Embryonic facial prominence (tissue), 1 donor: ENCODE measurements at regions not wholly inside any gene's neighbourhood (a gene's known extent, or its start where the extent isn't known, plus 50 kb on each side); places are given as distances from the start of the nearest gene placed in this dataset.
"Not testable (repeated sequence)": the region's sequence is repeated elsewhere in the genome, so short reads cannot be mapped to it uniquely, and the experiment has no call there.

Source experiments
- DNase-seq: peaks from one replicate; pipeline ENCODE4 v3.0.0-alpha.2; 2016; ENCODE audit errors: extremely low spot score

DNA sequence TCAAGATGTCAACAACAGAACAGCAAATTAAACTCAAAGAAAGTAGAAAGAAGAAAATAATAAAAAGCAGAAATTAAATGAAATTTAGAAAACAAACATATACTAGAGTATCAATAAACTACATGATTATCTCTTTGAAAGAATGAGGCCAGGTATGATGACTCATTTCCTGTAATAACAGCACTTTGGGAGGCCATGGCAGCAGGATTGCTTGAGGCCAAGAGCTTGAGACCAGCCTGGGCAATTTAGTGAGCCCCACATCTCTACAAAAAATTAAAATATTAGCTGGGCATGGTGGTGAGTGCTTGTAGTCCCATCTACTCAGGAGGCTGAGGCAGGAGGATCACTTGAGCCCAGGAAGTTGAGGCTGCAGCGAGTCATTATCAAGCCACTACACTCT lies 232.5 kb downstream of the RAB11FIP4 start:
- DNase-seq = no peak

DNA sequence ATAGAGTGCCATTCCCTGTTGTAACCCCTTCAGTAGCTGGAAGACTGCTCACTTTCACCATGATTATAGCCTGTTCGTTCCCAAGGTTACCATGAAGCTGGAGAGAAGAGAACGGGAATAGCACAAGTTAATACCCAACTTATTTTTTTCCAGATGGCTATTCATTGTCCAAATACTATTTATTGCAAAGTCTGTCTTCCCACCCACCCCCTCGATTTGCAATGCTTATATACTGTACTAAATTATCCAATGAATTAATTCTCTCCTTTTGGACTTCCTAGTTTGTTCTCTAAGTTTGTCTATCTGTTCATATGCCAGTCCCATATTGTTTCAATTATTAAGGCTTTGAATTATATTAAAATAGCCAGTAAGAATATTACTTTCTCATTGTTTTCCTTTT lies 231.0 kb downstream of the RAB11FIP4 start:
- no peak for DNase-seq

DNA sequence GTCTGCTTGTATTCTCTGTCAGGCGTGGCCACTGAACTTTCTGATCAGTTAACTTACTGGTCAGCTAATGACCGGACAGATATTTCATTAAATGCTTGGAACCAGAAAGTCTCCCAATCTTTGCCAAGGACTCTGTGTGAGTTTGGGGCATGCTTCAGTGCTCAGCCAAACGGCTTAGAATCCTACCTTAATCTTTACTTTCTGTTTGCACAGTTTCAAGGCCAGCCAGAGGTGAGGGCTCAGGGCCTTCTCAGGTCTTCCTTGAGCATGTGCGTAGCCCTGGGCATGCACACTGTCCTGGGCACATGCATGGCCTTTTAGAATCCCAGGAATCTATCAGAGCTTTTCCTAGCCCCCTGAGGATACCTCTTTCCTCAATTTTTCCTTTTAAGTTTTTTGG lies 230.1 kb downstream of the RAB11FIP4 start:
- no peak for DNase-seq

DNA sequence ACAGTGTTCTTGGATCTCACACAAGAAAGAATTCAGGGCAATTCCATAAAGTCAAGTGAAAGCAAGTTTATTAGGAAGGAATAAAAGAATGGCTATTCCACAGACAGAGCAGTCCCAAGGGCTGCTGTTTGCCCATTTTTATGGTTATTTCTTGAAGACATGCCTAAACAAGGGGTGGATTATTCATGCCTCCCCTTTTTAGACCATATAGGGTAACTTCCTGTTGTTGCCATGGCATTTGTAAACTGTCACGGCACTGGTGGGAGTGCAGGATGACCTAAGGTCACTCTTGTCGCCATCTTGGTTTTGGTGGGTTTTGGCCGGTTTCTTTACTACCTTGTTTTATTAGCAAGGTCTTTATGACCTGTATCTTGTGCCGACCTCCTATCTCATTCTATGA lies 219.6 kb downstream of the RAB11FIP4 start:
- not testable (repeated sequence) for DNase-seq

DNA sequence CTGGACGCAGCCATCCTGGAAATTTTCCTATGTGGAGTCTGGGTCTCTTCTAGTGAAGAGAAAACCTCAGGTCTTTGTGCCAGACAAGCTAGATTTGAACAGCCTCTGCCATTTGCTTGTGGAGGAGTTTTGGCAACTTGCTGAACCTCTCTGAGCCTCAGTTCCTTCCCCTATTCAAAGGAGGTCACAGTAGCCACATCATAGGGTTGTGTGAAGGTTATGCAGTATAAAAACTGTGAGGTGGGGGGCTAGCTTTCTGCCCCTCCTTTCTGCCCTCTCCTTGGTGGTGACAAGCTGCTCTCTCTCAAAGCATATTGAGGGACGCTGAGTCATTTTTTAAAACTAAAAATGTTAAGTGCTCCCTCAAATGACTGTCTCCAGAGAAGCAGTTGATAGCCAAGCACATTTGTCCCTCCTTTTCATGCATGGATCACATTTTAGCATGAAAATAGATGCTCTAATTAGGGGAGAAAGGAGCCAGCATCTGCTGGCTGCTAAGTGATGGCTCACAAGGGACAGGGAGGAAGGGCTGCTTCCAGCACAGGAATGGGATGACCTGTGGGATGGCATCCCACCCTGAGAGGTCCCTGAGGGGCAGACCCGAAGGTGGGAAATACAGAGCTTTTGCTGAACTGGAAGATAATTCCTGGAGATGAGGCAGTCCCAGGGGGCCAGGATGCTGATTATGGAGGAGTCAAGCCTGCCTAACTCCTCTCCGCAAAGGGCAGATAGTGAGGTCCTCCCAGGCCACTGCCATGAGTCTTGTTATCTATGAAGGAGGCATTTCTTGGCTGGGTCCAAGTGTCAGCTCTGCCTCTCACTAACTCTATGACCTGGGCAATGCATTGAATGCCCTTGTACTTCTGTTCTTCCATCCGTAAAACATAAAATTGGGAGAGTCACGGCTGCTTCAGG lies 218.8 kb downstream of the RAB11FIP4 start:
- no peak for DNase-seq

DNA sequence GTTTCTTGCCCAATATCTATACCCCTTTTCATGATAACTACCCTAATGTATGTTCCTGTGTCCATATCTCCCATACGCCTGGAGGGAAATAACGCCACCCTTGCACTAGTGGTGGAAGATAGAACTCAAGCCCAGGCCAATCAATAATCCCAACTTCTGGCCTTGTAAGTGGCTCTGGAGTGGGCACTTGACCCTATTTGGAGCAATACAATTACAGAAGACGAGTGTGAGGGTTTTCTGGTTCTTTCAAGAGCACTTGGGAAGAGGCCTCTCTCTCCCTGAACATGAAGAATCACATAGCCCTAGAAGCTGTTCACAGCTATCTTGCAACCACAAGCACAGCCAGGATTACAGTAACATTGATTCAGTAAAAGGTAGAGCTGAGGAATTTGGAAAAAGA lies 217.9 kb downstream of the RAB11FIP4 start:
- DNase-seq = no peak

DNA sequence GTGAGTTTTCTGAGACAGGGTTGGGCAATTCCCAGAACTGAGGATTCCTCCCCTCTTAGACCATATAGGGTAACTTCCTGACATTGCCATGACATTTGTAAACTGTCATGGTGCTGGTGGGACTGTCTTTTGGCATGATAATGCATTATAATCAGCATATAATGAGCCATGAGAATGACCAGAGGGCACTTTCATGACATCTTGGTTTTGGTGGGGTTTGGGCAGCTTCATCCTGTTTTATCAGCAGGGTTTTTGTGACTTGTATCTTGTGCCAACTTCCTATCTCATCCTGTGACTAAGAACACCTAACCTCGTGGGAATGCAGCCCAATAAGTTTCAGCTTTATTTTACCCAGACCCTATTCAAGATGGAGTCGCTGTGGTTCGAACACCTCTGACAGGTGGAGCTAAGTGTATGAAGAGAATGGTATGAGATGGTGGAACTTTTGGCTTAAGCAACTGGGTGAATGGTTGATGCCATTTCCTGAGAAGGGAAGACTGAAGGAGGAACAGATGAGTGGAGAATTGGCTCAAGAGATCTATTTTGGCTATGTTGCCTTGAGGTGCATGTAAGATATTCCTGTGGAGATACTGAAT lies 217.3 kb downstream of the RAB11FIP4 start:
- no peak for DNase-seq

DNA sequence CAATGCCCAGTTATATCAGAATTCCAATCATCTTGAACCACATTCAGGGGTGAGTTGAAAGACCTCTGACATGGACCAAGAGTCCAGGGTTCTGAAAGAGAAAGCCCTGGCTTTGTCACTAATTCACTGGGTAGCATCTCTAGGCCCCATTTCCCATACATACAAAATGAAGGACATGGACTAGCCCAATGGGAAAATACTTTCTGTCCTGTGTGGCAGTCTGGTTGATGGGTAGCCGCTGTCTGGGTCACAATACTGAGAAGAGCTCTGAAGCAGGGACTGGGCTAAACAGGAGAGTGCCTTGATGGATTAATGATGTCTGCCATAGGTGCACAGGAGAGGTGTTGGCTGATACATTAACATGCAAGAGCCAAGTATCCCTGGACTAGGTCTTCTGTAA lies 214.3 kb downstream of the RAB11FIP4 start:
- DNase-seq = no peak

DNA sequence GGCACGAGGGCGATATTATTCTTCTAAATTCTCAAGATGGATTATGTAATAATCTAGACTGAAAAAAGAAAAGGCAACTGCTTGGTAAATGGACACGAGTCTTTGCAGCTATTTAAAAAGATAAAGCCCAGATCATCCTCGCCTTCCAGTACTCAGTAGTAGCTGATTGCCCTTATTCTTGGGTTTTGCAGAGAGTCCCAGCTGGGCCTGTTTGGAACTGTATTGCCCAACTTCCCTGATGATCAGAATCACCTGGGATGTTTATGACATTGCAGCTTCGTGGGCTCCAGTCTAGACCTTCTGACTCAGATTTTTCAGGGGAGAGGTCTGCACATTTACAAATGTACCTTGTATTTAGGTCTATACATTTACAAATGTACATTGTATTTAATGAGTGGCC lies 213.5 kb downstream of the RAB11FIP4 start:
- no peak for DNase-seq

DNA sequence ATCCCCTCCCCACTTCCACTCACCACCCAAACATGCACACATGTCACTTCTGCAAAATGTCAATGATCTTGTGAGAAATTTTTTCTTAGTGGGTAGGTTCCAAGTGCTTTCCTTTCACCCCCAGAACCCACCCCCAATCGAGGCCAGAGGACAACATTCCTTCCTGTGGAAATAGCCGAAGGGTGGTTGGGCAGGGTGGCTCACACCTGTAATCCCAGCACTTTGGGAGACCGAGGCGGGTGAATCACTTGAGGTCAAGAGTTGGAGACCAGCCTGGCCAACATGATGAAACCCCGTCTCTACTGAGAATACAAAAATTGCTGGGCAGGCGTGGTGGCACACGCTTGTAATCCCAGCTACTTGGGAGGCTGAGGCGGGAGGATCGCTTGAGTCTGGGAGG lies 208.7 kb downstream of the RAB11FIP4 start:
- DNase-seq = not testable (repeated sequence)

DNA sequence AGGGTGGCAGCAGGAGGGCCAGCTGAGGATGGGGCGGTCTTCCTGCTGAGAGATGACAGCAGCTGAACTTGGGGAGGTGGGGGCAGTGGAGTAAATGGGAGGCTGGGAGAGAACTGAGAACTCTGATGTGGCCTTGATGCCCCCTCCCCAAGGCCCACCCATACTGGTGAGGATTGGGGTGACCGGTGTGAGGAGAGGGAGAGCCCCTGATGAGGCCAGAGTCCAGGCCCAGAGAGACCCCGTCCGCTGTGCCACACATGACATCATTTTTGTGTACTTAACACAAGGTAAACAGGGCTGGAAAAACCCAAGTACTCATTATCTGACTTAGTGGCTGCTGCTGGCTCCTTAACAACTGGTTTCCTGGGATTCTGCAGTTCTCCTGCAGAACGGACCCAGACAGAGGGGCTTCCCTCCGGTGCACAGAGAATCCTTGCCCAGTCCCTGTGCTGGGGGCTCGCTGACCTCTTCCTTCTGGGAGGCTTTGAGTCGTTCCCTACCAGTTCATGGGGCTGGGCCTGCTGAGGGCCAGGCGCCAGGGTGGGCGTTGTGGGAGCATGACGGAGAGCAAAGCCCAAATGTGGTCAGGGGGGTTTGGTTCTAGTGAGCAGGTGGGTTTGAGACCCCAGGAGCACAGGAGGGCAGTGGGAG lies 207.6 kb downstream of the RAB11FIP4 start:
- DNase-seq = no peak

DNA sequence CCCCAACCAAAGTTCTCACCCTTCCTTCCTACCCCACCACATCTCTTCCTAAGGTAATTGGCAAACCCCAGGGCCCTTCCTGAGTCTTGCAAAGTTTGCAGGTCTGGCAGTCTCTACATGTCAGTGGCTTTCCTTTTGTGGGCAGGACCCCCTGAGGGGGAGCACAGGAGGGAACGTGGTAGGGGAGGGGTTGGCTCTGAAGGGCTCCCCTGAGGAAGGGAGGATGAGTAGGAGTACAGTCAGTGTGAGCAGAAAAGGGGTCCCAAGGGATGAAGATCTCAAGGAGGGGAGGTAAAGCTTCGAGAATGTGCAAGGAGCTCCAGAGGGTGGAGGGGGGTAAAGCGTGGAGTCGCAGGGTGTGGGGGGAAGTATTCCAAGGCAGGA lies 206.9 kb downstream of the RAB11FIP4 start:
- DNase-seq = no peak

DNA sequence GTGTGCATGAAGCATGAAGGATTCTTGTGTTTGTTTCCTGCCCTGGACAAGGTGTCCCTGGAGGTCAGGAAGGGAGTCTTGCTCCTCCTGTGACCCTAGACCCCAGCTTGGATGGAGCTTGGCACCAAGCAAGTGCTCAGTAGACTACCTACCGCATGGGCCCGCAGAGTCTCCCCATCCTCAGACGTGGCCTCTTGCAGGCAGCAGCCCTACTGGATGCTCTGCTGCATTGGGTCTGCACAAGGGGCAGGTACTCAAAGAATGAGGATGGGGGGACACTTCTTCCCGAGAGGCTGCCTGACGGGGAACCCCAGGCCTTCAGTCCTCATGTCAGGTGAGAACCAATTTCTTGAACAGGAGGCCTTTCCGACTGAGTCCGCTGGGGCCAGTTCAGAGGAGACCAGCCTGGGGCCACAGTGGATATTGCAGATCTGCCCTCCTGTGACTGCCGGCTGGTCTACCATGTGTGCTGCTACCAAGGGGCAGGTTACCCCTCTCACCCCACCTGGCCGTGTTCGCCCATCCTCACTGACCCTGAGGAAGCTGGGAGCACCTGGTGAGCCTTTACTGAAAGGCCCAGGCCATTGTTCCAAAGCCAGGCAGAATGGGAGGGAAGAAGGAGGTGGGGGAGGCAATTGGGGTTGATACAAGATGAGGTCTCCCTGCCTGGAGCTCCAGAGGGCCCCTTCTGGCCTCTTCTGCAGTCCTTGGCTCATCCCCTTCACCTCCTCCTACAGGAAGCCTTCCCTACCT lies 206.3 kb downstream of the RAB11FIP4 start:
- no peak for DNase-seq

DNA sequence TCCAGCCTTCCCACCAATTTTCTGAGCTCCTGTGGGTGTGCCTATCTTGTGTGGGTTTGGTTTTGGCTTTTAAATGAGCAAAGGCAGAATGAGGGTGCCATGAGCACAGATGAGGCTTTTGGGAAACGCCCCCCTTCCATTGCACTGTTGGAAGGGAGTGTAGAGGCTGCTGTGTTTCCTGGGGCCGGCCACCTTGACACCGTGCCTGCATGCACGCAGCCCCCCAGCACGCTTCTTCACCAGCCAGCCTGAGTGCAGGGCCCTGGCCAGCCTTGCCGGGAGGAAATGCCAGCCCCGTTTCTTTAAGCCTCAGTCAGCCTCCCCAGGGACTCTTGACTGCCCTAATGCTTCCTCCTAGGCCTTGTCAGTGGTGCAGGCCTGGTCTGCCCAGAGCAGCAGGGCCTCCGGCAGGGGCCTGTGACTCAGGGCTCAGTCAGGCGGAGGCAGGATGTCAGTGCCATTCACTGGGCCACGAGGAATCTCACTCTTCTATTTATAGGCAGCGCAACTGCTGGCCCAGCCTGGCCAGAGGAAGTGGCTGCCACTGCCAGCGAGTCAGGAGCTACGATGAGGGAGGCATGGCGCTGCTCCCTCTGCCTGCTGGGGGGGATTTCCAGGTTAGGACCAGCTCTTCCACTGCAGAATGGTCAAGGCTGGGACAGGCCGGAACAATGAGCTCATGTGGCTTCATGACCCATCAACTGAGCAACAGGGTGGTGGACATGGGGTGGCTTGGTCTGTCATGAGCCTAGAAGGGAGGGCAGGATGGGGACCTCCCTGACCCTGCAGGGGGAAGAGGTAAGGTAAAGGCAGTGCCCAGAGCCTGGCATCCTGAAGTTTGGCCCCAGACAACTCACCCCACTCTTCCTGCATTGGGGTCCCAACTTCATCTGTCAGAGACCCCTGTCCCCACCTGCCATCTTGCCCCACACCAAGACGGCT lies 205.2 kb downstream of the RAB11FIP4 start:
- DNase-seq = no peak

DNA sequence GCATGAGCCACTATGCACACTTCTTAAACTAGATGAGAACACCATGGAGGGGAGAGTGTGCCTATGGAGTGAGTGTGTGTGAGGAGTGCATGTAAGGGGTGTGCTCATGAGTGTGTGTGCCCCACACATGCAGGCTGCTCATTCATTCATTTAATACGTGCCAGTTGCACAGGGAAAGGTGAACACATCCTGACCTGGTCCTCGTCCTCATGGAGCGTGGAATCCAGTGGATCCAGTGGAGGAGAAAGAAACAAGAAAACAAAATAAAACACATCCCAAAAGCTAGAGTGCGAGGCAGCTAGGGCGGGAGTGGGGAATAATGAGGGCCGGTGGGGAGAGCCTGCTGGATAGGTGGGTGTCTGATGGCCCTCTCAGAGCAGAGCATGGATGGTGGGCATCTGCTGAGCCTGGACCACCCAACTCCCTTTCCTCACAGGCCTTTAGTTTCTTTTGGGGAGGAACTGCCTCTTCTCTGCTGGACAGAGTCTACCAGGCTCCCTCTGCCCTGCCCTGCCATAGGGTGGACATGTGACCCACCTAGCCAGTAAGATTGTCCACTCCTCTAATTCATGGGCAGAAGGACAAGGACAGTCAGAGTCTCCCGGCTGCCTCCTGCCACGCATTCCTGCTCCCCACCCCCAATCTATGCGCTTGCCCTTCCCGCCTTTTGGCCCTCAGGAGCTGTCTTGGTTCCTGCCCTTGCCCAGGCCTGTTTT lies 204.3 kb downstream of the RAB11FIP4 start:
- no peak for DNase-seq

DNA sequence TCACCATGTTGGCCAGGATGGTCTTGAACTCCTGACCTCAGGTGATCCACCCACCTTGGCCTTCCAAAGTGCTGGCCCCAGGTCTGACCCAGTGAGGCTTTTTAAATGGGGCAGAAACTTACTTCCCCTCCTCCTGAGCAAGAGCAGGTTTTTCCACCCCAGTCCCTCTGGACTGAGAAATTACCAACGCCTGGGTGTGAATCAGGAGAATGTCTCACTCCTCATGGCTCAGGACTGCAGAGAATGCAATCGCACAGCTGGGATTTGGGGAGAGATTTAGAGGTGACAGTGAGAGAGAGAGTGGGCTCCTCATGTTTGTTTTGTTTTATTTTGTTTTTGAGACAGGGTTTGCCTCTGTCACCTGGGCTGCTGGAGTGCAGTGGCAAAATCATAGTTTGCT lies 203.6 kb downstream of the RAB11FIP4 start:
- DNase-seq = no peak

DNA sequence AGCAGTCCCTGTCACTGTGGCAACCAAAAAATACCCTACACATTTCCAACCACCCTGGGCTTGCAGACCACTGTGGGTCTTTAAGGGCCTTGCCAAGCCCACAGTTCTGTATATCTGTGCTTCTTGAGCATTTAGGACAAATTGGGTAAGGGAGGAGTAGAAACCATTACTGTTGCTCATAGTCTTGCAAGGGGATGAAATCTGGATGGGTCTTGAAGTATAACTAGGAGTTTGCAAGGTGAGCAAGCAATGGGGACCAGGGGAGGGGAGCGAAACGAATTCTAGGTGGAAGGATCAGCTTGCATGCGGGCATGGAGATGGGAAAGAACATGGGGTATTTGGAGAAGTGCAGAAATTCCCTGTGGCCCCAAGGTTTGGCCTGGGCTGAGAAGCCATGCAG lies 202.9 kb downstream of the RAB11FIP4 start:
- no peak for DNase-seq

DNA sequence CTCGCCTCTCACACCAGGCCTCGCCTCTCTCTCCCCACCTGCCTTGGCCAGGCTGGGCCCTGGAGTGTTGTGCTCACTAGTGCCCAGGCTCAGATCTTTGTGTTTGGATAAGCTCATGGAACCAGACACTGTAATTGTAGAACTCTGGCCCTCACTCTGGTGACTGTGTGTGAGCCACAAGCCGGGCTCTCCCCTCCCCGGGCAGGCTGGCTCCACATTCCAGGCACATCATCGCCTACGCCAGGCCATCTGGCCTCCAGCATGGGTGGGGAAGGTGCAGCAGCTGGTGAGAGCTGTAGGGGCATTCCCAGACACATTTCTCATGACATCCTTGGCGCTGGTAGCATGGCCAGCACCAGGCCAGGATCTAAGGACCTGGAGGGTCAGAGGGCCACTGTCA lies 202.3 kb downstream of the RAB11FIP4 start:
- DNase-seq = no peak

DNA sequence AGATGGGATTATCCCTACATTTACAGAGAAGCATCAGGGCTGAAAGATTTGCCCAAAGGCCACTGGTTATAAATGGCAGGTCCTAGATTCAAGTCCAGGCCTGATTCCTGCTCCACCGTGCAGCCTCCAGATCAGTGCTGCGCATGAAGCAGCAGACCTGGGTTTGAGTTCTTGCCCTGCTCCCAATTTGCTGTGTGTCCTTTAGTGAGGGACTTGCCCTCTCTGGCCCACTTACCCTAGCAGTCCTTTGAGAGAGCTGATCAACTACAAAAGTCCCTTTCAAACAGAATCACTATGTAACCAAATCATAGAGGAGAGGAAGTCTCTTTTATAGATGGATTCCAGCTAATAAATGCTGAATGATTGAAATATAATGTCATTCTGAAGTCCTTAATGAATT lies 200.4 kb downstream of the RAB11FIP4 start:
- no peak for DNase-seq

DNA sequence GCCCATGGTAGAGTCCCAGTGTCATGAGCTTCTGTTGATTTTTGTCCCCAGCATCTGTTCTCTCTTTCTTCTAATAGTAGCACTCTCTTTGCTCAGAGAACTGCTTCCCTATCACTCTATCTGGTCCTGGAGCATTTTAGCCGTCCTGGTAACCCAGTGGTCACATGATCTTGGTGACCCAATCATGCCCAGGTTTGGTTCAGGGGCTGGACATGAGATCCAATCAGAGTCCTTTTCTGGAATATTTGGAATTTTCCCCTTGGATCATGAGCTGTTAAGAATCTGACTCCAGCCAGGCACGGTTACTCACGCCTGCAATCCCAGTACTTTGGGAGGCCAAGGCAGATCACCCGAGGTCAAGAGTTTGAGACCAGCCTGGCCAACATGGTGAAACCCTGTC lies 197.0 kb downstream of the RAB11FIP4 start:
- no peak for DNase-seq
